ENCODE measurements at regions not wholly inside any gene's neighbourhood (a gene's known extent, or its start where the extent isn't known, plus 50 kb on each side); places are given as distances from the start of the nearest gene placed in this dataset.

GRCh38 chrX:55815546-55815945 is 98.0 kb downstream of the RRAGB start:
- TF ChIP-seq CTCF (IDR thresholded peaks at IDR 0.05; ENCODE audit: control extremely low read depth in 1 of 3, insufficient read depth in 1 of 3, low read depth in 1 of 3, low read length in 3 of 3) (no peak), CEBPB (IDR thresholded peaks at IDR 0.05; ENCODE audit: low read depth, low read length) (no peak), SRF (IDR thresholded peaks at IDR 0.05; ENCODE audit: low read depth, low read length) (no peak), YY1 (IDR thresholded peaks at IDR 0.05; ENCODE audit: low read depth, low read length) (no peak), EZH2 (IDR thresholded peaks at IDR 0.05; ENCODE audit: low read depth, low read length, severe bottlenecking) (no peak), SP2 (IDR thresholded peaks at IDR 0.05; ENCODE audit: low read length) (no peak), EP300 (IDR thresholded peaks at IDR 0.05; ENCODE audit: borderline replicate concordance in 1 of 2, low read depth in 2 of 2, low read length in 2 of 2) (no peak), POLR2AphosphoS5 (IDR thresholded peaks at IDR 0.05; ENCODE audit: low read depth, low read length) (no peak), GABPA (IDR thresholded peaks at IDR 0.05; ENCODE audit: borderline replicate concordance, insufficient read depth, low read length) (no peak), POLR2A (IDR thresholded peaks at IDR 0.05; ENCODE audit: control extremely low read depth in 1 of 2, low read depth in 2 of 2, low read length in 2 of 2) (no peak), MAFK (IDR thresholded peaks at IDR 0.05; ENCODE audit: low read depth, low read length) (no peak), SAP30 (IDR thresholded peaks at IDR 0.05; ENCODE audit: insufficient read depth, insufficient replicate concordance, low read length) (no peak), ATF2 (IDR thresholded peaks at IDR 0.05; ENCODE audit: low read length) (no peak)
- TF ChIP-seq, protein P1, sequence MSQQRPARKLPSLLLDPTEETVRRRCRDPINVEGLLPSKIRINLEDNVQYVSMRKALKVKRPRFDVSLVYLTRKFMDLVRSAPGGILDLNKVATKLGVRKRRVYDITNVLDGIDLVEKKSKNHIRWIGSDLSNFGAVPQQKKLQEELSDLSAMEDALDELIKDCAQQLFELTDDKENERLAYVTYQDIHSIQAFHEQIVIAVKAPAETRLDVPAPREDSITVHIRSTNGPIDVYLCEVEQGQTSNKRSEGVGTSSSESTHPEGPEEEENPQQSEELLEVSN (IDR thresholded peaks at IDR 0.05), result no peak
